GM20000 (cell line): ENCODE measurements at regions not wholly inside any gene's neighbourhood (a gene's known extent, or its start where the extent isn't known, plus 50 kb on each side); places are given as distances from the start of the nearest gene placed in this dataset.

Experiments
- DNase-seq: peaks from one replicate; pipeline ENCODE4 v3.0.0; 2012; ENCODE audit warnings: low spot score
- TF ChIP-seq, protein P1 (sequence below): IDR thresholded peaks from 2 replicates; pipeline ENCODE4 v1.5.1; 2012; ENCODE audit warnings: mild to moderate bottlenecking, control low read depth; ENCODE audit errors: extremely low read depth, missing control alignments

DNA sequence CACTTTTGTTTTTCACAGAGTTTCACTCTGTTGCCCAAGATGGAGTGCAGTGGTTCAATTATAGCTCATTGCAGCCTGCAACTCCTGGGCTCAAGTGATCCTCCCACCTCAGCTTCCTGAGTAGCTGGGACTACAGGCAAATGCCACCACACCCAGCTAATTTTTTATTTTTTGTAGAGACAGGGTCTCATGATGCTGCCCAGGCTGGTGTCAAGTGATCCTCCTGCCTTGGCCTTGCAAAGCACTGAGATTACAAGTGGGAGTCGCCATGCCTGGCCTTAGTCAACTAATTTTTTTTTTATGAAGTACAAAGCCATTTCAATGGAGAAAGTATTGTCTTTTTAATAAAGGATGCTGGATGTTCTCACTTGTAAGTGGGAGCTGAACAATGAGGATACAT lies 51.3 kb upstream of the UXT start:
- TF ChIP-seq, protein P1, sequence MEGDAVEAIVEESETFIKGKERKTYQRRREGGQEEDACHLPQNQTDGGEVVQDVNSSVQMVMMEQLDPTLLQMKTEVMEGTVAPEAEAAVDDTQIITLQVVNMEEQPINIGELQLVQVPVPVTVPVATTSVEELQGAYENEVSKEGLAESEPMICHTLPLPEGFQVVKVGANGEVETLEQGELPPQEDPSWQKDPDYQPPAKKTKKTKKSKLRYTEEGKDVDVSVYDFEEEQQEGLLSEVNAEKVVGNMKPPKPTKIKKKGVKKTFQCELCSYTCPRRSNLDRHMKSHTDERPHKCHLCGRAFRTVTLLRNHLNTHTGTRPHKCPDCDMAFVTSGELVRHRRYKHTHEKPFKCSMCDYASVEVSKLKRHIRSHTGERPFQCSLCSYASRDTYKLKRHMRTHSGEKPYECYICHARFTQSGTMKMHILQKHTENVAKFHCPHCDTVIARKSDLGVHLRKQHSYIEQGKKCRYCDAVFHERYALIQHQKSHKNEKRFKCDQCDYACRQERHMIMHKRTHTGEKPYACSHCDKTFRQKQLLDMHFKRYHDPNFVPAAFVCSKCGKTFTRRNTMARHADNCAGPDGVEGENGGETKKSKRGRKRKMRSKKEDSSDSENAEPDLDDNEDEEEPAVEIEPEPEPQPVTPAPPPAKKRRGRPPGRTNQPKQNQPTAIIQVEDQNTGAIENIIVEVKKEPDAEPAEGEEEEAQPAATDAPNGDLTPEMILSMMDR: no peak
- no peak for DNase-seq
